A673 (cell line): ENCODE measurements at regions not wholly inside any gene's neighbourhood (a gene's known extent, or its start where the extent isn't known, plus 50 kb on each side); places are given as distances from the start of the nearest gene placed in this dataset.

ENCODE experiments used
- BruUV-seq: library from RNA; stranded (reverse); fragments of 400-500 nt; replicated peaks from 2 replicates; lab custom pipeline; 2021; lab: Mats Ljungman, UMichigan
- CTCF ChIA-PET: fragments of 300-600 bp; sonication (Branson Sonifier 250); formaldehyde crosslinking; loops from one replicate; lab custom pipeline; 2022; ENCODE audit warnings: antibody characterized with exemption; lab: Charles Lee
- POLR2A ChIA-PET: fragments of 300-600 bp; sonication (Branson Sonifier 250); formaldehyde crosslinking; loops from one replicate; lab custom pipeline; 2022; ENCODE audit warnings: antibody characterized with exemption; ENCODE audit not compliant: low non-redundant PET; lab: Charles Lee
- DNase-seq: peaks from one replicate; pipeline ENCODE4 v3.0.0-alpha.2; 2015; ENCODE audit warnings: low spot score
- H3K27ac ChIP-seq: fragments of 200-600 bp; sonication (generic); 2 replicates; pipeline ENCODE4 v1.5.1; 2016; ENCODE audit warnings: mixed run types, low read depth, mild to moderate bottlenecking, mixed read lengths, antibody characterized with exemption, low read length; ENCODE audit not compliant: poor library complexity, severe bottlenecking
- H3K27me3 ChIP-seq: fragments of 200-600 bp; sonication (generic); replicated peaks from 2 replicates; pipeline ENCODE4 v1.6.1; 2017; ENCODE audit warnings: mixed run types, low read depth, mild to moderate bottlenecking, mixed read lengths, antibody characterized with exemption, low read length; ENCODE audit not compliant: insufficient read depth, poor library complexity
- H3K36me3 ChIP-seq: fragments of 200-600 bp; sonication (generic); 2 replicates; pipeline ENCODE4 v1.6.1; 2016; ENCODE audit warnings: mixed run types, mild to moderate bottlenecking, mixed read lengths, antibody characterized with exemption, low read length; ENCODE audit not compliant: insufficient read depth, poor library complexity, severe bottlenecking
- H3K4me1 ChIP-seq: fragments of 200-600 bp; sonication (generic); 2 replicates; pipeline ENCODE4 v1.6.1; 2017; ENCODE audit warnings: mixed run types, mild to moderate bottlenecking, mixed read lengths, antibody characterized with exemption, low read length; ENCODE audit not compliant: insufficient read depth, poor library complexity, severe bottlenecking
- H3K4me3 ChIP-seq: fragments of 200-600 bp; sonication (generic); 2 replicates; pipeline ENCODE4 v1.5.1; 2016; ENCODE audit warnings: low read depth, mixed run types, mild to moderate bottlenecking, mixed read lengths, low read length; ENCODE audit not compliant: poor library complexity, severe bottlenecking
- H3K9me3 ChIP-seq: fragments of 200-600 bp; sonication (generic); 2 replicates; pipeline ENCODE4 v1.6.1; 2016; ENCODE audit warnings: mixed run types, low read depth, mild to moderate bottlenecking, mixed read lengths, antibody characterized with exemption, low read length; ENCODE audit not compliant: poor library complexity, severe bottlenecking
- CTCF ChIP-seq: fragments of 300-800, 200-600 bp; sonication (generic); conservative IDR thresholded peaks from 2 replicates; pipeline ENCODE4 v1.5.1; 2017; ENCODE audit warnings: low read depth, mild to moderate bottlenecking, antibody characterized with exemption, low read length, moderate library complexity, mixed read lengths
- EZH2 ChIP-seq: fragments of 200-600 bp; sonication (generic); IDR thresholded peaks from 2 replicates; pipeline ENCODE4 v1.6.1; 2017; ENCODE audit warnings: borderline replicate concordance, low read depth, mild to moderate bottlenecking, mixed read lengths, antibody characterized with exemption, low read length; ENCODE audit not compliant: poor library complexity, severe bottlenecking
- intact Hi-C: fragments of 100-400 bp; cut with micrococcal nuclease; formaldehyde crosslinking; loops from one replicate; pipeline ENCODE4 v1.10.0; 2022; ENCODE audit not compliant: unreplicated experiment

- no TSS peak for BruUV-seq
- Histone ChIP-seq H3K27ac (no peak overlapping the region), H3K4me3 (no peak overlapping the region), H3K36me3 (no peaks in the 10 kb centered on the region), H3K4me1 (no peaks in the 10 kb centered on the region), H3K9me3 (no peaks in the 10 kb centered on the region), H3K27me3 (peaks cover 4% of the 10 kb centered on the region)
- POLR2A ChIA-PET: no interaction called here
- TF ChIP-seq CTCF (no peak), EZH2 (no peak)
- CTCF ChIA-PET: no interaction called here
- intact Hi-C loops: no loop called here
- no peak for DNase-seq
Measured at GRCh38 chr3:187941135-187941847, 196.0 kb upstream of the BCL6 start.

DNA sequence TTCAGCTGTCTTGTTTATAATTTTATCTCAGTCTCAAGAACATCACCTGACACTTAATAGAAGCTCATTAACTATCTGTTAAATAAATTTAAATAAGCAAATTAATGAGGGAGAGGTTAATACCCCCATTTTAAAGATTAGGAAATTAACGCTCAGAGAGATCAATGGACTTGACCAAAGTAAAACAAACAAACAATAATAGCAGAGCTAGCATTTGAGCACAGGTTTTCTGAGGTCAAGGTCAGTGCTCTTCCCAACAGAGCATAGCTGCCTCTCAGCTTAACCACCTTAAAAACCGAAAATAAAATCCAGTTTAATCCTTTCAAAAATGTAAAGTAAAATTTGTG, 196.6 kb upstream of the BCL6 start:
- Histone ChIP-seq H3K27ac (no peak overlapping the region), H3K9me3 (no peaks in the 10 kb centered on the region), H3K4me3 (no peak overlapping the region), H3K36me3 (no peaks in the 10 kb centered on the region), H3K4me1 (no peaks in the 10 kb centered on the region), H3K27me3 (peaks cover 4% of the 10 kb centered on the region)
- DNase-seq: no peak
- no peak for TF ChIP-seq CTCF
- TF ChIP-seq EZH2: no peak
- ChIA-PET CTCF (no interaction called here), POLR2A (no interaction called here)
- intact Hi-C loops: no loop called here
- BruUV-seq: no TSS peak

- no peak overlapping the region for H3K4me3 ChIP-seq
- TF ChIP-seq EZH2 (no peak), CTCF (no peak)
- H3K4me1 ChIP-seq: no peaks in the 10 kb centered on the region
- no peaks in the 10 kb centered on the region for H3K36me3 ChIP-seq
- no peak overlapping the region for H3K27ac ChIP-seq
- peaks cover 4% of the 10 kb centered on the region for H3K27me3 ChIP-seq
- BruUV-seq: no TSS peak
- CTCF ChIA-PET: no interaction called here
- intact Hi-C loops: no loop called here
- H3K9me3 ChIP-seq: no peaks in the 10 kb centered on the region
- no peak for DNase-seq
- POLR2A ChIA-PET: no interaction called here
Measured at GRCh38 chr3:187942658-187943241, 197.5 kb upstream of the BCL6 start.
